ENCODE measurements at regions not wholly inside any gene's neighbourhood (a gene's known extent, or its start where the extent isn't known, plus 50 kb on each side); places are given as distances from the start of the nearest gene placed in this dataset.

- ATAC-seq = no peak
- Histone ChIP-seq H3K27me3 (ENCODE audit: low read depth) (no peaks in the 10 kb centered on the region), H3K27ac (no peak overlapping the region), H3K4me3 (no peak overlapping the region), H3K4me1 (no peaks in the 10 kb centered on the region), H3K36me3 (no peaks in the 10 kb centered on the region), H3K9me3 (no peaks in the 10 kb centered on the region)
- intact Hi-C loops (cut with DNase I) = no loop called here
- no peak for TF ChIP-seq CTCF (IDR thresholded peaks at IDR 0.05)
- DNase-seq = no peak
Observed at GRCh38 chrX:149275836-149276235, 229.3 kb downstream of the IDS start.

- intact Hi-C loops (cut with DNase I) = no loop called here
- no peak for TF ChIP-seq CTCF (IDR thresholded peaks at IDR 0.05)
- H3K36me3 ChIP-seq = no peaks in the 10 kb centered on the region
Observed at GRCh38 chrX:149274516-149275105, 230.5 kb downstream of the IDS start.

GRCh38 chrX:149272690-149273463, 232.2 kb downstream of the IDS start:
- H3K9me3 ChIP-seq = no peaks in the 10 kb centered on the region
- intact Hi-C loops (cut with DNase I) = no loop called here
- H3K36me3 ChIP-seq = no peaks in the 10 kb centered on the region
- no peak overlapping the region for H3K27ac ChIP-seq
- H3K4me1 ChIP-seq = no peaks in the 10 kb centered on the region
- DNase-seq = no peak
- ATAC-seq = no peak
- no peak for TF ChIP-seq CTCF (IDR thresholded peaks at IDR 0.05)
- no peak overlapping the region for H3K4me3 ChIP-seq
- H3K27me3 ChIP-seq (ENCODE audit: low read depth) = no peaks in the 10 kb centered on the region

More at GRCh38 chrX:149274516-149275105, 230.5 kb downstream of the IDS start:
- DNase-seq = no peak
- H3K4me1 ChIP-seq = no peaks in the 10 kb centered on the region
- H3K9me3 ChIP-seq = no peaks in the 10 kb centered on the region
- H3K27me3 ChIP-seq (ENCODE audit: low read depth) = no peaks in the 10 kb centered on the region
- ATAC-seq = no peak
- no peak overlapping the region for H3K4me3 ChIP-seq
- no peak overlapping the region for H3K27ac ChIP-seq

- no peak for ATAC-seq
- no peak for TF ChIP-seq CTCF (IDR thresholded peaks at IDR 0.05)
- no peaks in the 10 kb centered on the region for H3K36me3 ChIP-seq
- intact Hi-C loops (cut with DNase I) = no loop called here
- H3K27me3 ChIP-seq (ENCODE audit: low read depth) = no peaks in the 10 kb centered on the region
- H3K4me3 ChIP-seq = no peak overlapping the region
- H3K4me1 ChIP-seq = no peaks in the 10 kb centered on the region
- no peak for DNase-seq
- no peaks in the 10 kb centered on the region for H3K9me3 ChIP-seq
- H3K27ac ChIP-seq = no peak overlapping the region
Observed at GRCh38 chrX:149267878-149268813, 237.0 kb downstream of the IDS start.

GRCh38 chrX:149262086-149262485, 243.0 kb downstream of the IDS start:
- no peaks in the 10 kb centered on the region for H3K4me1 ChIP-seq
- H3K27me3 ChIP-seq (ENCODE audit: low read depth) = no peaks in the 10 kb centered on the region
- H3K9me3 ChIP-seq = no peaks in the 10 kb centered on the region
- no peak for TF ChIP-seq CTCF (IDR thresholded peaks at IDR 0.05)
- DNase-seq (no peak), ATAC-seq (no peak)
- intact Hi-C loops (cut with DNase I) = no loop called here
- H3K4me3 ChIP-seq = no peak overlapping the region
- no peak overlapping the region for H3K27ac ChIP-seq
- H3K36me3 ChIP-seq = no peaks in the 10 kb centered on the region

Measured in lower lobe of right lung (tissue), 2 donors.